K562 (cell line): ENCODE measurements at regions not wholly inside any gene's neighbourhood (a gene's known extent, or its start where the extent isn't known, plus 50 kb on each side); places are given as distances from the start of the nearest gene placed in this dataset.

Source experiments
- CTCF ChIP-seq, 3 experiments: IDR thresholded peaks in 2 of 3; conservative IDR thresholded peaks in 1 of 3; 2 replicates each; pipeline ENCODE4 v1.5.1; 2011 to 2012; ENCODE audit warnings: low read length in 3 of 3, mild to moderate bottlenecking in 3 of 3, control low read depth in 2 of 3, improper control_type of control experiment in 1 of 3, inconsistent platforms in 1 of 3, low read depth in 1 of 3, mixed read lengths in 1 of 3, moderate library complexity in 1 of 3; ENCODE audit not compliant: insufficient read depth in 2 of 3
- ETS1 ChIP-seq: conservative IDR thresholded peaks from 2 replicates; pipeline ENCODE4 v1.6.1; 2011; ENCODE audit warnings: low read depth, mild to moderate bottlenecking, low read length; ENCODE audit not compliant: control insufficient read depth
- EZH2 ChIP-seq: IDR thresholded peaks from 2 replicates; pipeline ENCODE4 v1.6.1; 2012; ENCODE audit warnings: low read depth, mild to moderate bottlenecking, inconsistent platforms, low read length, borderline replicate concordance
- KDM4B ChIP-seq, 2 experiments: fragments of 450-650 bp in 1 of 2; sonication (generic) in 1 of 2; IDR thresholded peaks; 2 replicates each; pipeline ENCODE4 v1.6.1; 2016 to 2017; ENCODE audit warnings: borderline replicate concordance in 2 of 2, antibody characterized with exemption in 1 of 2, low read depth in 1 of 2, mild to moderate bottlenecking in 1 of 2
- KLF13 ChIP-seq: fragments of 450-650 bp; IDR thresholded peaks from 2 replicates; pipeline ENCODE4 v1.6.1; 2016; ENCODE audit warnings: missing genetic modification characterization, low read depth, mild to moderate bottlenecking, missing compliant biosample characterization, moderate library complexity, borderline replicate concordance
- POLR2A ChIP-seq: fragments of 450-650 bp; conservative IDR thresholded peaks from 2 replicates; pipeline ENCODE4 v1.6.1; 2016
- YY1 ChIP-seq, 3 experiments: IDR thresholded peaks; 2 replicates each; pipeline ENCODE4 v1.6.1; 2011; ENCODE audit warnings: low read length in 2 of 3, mild to moderate bottlenecking in 2 of 3, moderate library complexity in 2 of 3, borderline replicate concordance in 1 of 3, control low read depth in 1 of 3, low read depth in 1 of 3; ENCODE audit not compliant: insufficient read depth in 3 of 3, insufficient replicate concordance in 2 of 3, control insufficient read depth in 1 of 3, insufficient read length in 1 of 3; ENCODE audit errors: extremely low read depth in 1 of 3
- ZBTB2 ChIP-seq: fragments of 450-650 bp; IDR thresholded peaks from 2 replicates; pipeline ENCODE4 v1.6.1; 2016; ENCODE audit warnings: antibody characterized with exemption
- ZZZ3 ChIP-seq: fragments of 450-650 bp; IDR thresholded peaks from 2 replicates; pipeline ENCODE4 v1.6.1; 2016; ENCODE audit warnings: antibody characterized with exemption, mild to moderate bottlenecking, moderate library complexity

- TF ChIP-seq EZH2 (no peak), POLR2A (no peak), YY1 (IDR thresholded peaks at IDR 0.05; ENCODE audit: borderline replicate concordance in 1 of 3, control insufficient read depth in 1 of 3, extremely low read depth in 1 of 3, insufficient read depth in 3 of 3, insufficient read length in 1 of 3, insufficient replicate concordance in 2 of 3, low read depth in 1 of 3, low read length in 2 of 3) (no peak), CTCF (IDR thresholded peaks at IDR 0.05 in 2 of 3, conservative IDR thresholded peaks at IDR 0.05 in 1 of 3; ENCODE audit: insufficient read depth in 2 of 3, low read depth in 1 of 3, low read length in 3 of 3) (no peak), KDM4B (IDR thresholded peaks at IDR 0.05; ENCODE audit: borderline replicate concordance in 2 of 2, low read depth in 1 of 2) (no peak), ZZZ3 (no peak), ZBTB2 (no peak), ETS1 (no peak), KLF13 (tag) (no peak)
Measured at GRCh38 chr18:34397286-34397896, 172.7 kb upstream of the NOL4 start.
